Thyroid gland (tissue), 4 donors: ENCODE measurements at regions not wholly inside any gene's neighbourhood (a gene's known extent, or its start where the extent isn't known, plus 50 kb on each side); places are given as distances from the start of the nearest gene placed in this dataset.

Source experiments
- DNase-seq, 2 donors: peaks; one replicate each; pipeline ENCODE4 v3.0.0-alpha.2; 2019
- H3K27ac ChIP-seq, 3 donors: fragments of 200-600 bp; sonication (generic); 1 replicate in 2 of 3; 2 replicates in 1 of 3; pipeline ENCODE4 v1.5.1; 2016 to 2019; ENCODE audit warnings: mild to moderate bottlenecking in 1 of 3, moderate library complexity in 1 of 3
- H3K27me3 ChIP-seq: fragments of 200-600 bp; sonication (generic); one replicate; pipeline ENCODE4 v1.5.1; 2019
- H3K36me3 ChIP-seq, 2 donors: fragments of 200-600 bp; sonication (generic); one replicate each; pipeline ENCODE4 v1.5.1; 2016 to 2019
- H3K4me1 ChIP-seq, 2 donors: fragments of 200-600 bp; sonication (generic); one replicate each; pipeline ENCODE4 v1.5.1; 2017 to 2019
- H3K4me3 ChIP-seq, 3 donors: fragments of 200-600 bp; sonication (generic); replicated peaks in 1 of 3; 1 replicate in 2 of 3; 2 replicates in 1 of 3; pipeline ENCODE4 v1.5.1; 2016; ENCODE audit warnings: mild to moderate bottlenecking in 1 of 3
- H3K9me3 ChIP-seq: fragments of 200-600 bp; sonication (generic); one replicate; pipeline ENCODE4 v1.5.1; 2017
- CTCF ChIP-seq, 6 experiments: fragments of 200-600 bp in 3 of 6; fragments of 450-650 bp in 3 of 6; sonication (generic) in 3 of 6; IDR thresholded peaks; one replicate each; pipeline ENCODE4 v1.5.1; 2016 to 2019; ENCODE audit warnings: antibody characterized with exemption in 6 of 6, mild to moderate bottlenecking in 2 of 6, inconsistent platforms in 1 of 6, moderate library complexity in 1 of 6
- POLR2A ChIP-seq, 2 donors: fragments of 450-650 bp; IDR thresholded peaks; one replicate each; pipeline ENCODE4 v1.6.1; 2017; ENCODE audit warnings: antibody characterized with exemption in 2 of 2, mild to moderate bottlenecking in 2 of 2, moderate library complexity in 1 of 2
- WGBS, 2 donors: methylation state at CpG; one replicate each; pipeline ENCODE4 v1.1.5; 2017; 5-methylcytosine and 5-hydroxymethylcytosine counted together
- intact Hi-C: fragments of 100-400 bp; cut with DNase I; formaldehyde crosslinking; loops from one replicate; pipeline ENCODE4 v1.15.1; 2023

- Histone ChIP-seq H3K27me3 (no peaks in the 10 kb centered on the region), H3K9me3 (no peaks in the 10 kb centered on the region), H3K36me3 (no peaks in the 10 kb centered on the region), H3K4me3 (no peak overlapping the region), H3K4me1 (no peaks in the 10 kb centered on the region), H3K27ac (no peak overlapping the region)
- intact Hi-C loops: no loop called here
- TF ChIP-seq POLR2A (IDR thresholded peaks at IDR 0.05): no peak
- TF ChIP-seq CTCF (IDR thresholded peaks at IDR 0.05): no peak
- 91 to 93% methylated on average over 3 of the region's 3 CpGs for WGBS, 2 donors
- DNase-seq: no peak
Observed at GRCh38 chr5:174197929-174198328, 152.4 kb downstream of the NSG2 start.

DNA sequence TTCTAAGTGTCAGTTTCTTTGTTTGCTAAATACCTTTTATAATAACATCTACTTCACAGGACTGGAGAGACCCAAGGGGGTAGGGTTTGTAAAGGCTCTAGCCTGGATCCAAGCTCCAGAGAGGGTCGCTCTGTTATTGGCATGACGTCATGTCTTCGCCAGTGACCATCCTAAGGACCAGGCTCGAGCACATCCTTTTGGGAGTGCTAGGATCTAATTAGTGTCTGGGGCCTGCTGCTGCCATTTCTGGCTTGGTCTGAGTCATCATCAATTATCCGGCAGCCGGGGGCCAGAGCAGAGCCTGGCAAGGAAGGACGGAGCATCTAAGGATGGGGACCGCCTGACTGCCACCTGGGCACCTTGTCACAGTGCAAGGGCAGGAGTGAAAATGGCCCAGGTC, 153.0 kb downstream of the NSG2 start:
- TF ChIP-seq POLR2A (IDR thresholded peaks at IDR 0.05): no peak
- no peak for TF ChIP-seq CTCF (IDR thresholded peaks at IDR 0.05)
- Histone ChIP-seq H3K9me3 (no peaks in the 10 kb centered on the region), H3K27me3 (no peaks in the 10 kb centered on the region), H3K36me3 (no peaks in the 10 kb centered on the region), H3K4me1 (no peaks in the 10 kb centered on the region), H3K27ac (no peak overlapping the region), H3K4me3 (no peak overlapping the region)
- intact Hi-C loops: no loop called here
- no peak for DNase-seq
- WGBS, 2 donors: 70 to 83% methylated on average over 8 of the region's 8 CpGs

DNA sequence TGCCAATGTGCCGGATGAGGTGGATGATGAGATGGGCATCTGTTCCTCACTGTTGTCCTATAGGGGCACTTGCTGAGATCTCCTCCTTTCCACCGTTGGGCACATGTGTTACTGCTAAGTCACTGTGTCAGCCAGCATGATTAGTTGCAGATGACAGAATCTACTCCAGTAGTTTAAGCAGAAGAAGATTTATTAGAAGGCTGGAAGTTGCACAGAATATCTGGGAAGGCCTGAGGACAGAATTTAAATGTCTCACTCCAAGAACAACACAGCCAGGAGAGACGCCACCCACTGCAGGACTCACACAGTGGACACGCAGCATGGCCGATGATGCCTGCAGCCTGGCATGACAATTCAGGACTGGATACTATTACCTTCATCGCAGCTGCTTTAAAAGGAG, 157.5 kb downstream of the NSG2 start:
- intact Hi-C loops: no loop called here
- Histone ChIP-seq H3K27me3 (no peaks in the 10 kb centered on the region), H3K36me3 (no peaks in the 10 kb centered on the region), H3K4me1 (no peaks in the 10 kb centered on the region), H3K27ac (no peak overlapping the region), H3K9me3 (no peaks in the 10 kb centered on the region), H3K4me3 (no peak overlapping the region)
- DNase-seq: no peak
- WGBS, 2 donors: 81 to 89% methylated on average over 6 of the region's 6 CpGs
- TF ChIP-seq CTCF (IDR thresholded peaks at IDR 0.05) (no peak), POLR2A (IDR thresholded peaks at IDR 0.05) (no peak)

DNA sequence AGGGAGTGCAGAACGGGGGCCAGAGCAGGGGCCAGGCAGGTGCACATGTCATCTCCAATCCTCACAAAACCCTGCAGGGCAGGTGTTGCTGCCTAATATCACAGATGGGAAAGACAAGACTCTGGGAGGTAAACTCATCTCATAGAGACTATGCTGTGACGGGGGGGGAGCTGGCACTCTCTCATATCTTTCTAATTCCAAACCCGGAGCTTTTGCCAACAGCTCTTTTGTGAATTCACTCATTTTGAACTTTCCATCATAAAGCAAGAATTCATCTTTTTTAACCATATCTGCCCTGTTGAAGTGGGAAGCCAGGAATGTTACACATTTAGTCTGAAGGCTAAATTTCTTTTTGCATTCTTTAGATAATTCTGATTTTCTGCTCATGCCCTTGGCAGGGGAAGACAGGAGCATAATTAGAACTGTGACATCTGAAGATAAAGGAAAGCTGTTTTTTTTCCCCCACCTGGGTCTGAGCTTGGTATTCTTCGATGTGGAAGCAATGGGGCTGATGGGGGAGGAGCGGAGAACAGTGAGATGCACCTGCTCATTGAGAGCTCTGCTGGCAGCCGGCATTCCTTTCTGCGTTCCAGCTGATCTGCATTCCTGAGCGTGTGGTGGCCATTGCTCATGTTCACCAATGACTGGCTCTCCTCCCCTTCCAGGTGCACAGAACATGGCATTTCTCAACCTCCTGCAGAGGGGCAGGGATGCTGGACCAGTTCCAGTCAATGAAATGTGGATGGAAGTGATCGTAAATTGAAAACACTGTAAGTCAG, 159.2 kb downstream of the NSG2 start:
- intact Hi-C loops: no loop called here
- no peak overlapping the region for H3K4me3 ChIP-seq
- WGBS, 2 donors: 38 to 43% methylated on average over 9 of the region's 9 CpGs
- no peaks in the 10 kb centered on the region for H3K36me3 ChIP-seq
- H3K27ac ChIP-seq: no peak overlapping the region
- no peaks in the 10 kb centered on the region for H3K9me3 ChIP-seq
- peak; percentile 17 to 52 for DNase-seq
- TF ChIP-seq CTCF (IDR thresholded peaks at IDR 0.05) (no peak), POLR2A (IDR thresholded peaks at IDR 0.05) (no peak)
- no peaks in the 10 kb centered on the region for H3K27me3 ChIP-seq
- no peaks in the 10 kb centered on the region for H3K4me1 ChIP-seq

GRCh38 chr5:174205939-174206338, 160.4 kb downstream of the NSG2 start:
- Histone ChIP-seq H3K4me1 (no peaks in the 10 kb centered on the region), H3K27ac (no peak overlapping the region), H3K27me3 (no peaks in the 10 kb centered on the region), H3K36me3 (no peaks in the 10 kb centered on the region), H3K4me3 (no peak overlapping the region), H3K9me3 (no peaks in the 10 kb centered on the region)
- TF ChIP-seq CTCF (IDR thresholded peaks at IDR 0.05) (no peak), POLR2A (IDR thresholded peaks at IDR 0.05) (no peak)
- WGBS, 2 donors: 88% methylated on average over 3 of the region's 3 CpGs
- intact Hi-C loops: no loop called here
- no peak for DNase-seq
